SK-N-SH treated with all-trans-retinoic acid at 6 μM for 48 hours (cell line): ENCODE measurements at regions not wholly inside any gene's neighbourhood (a gene's known extent, or its start where the extent isn't known, plus 50 kb on each side); places are given as distances from the start of the nearest gene placed in this dataset.

Experiments used
- BACH2 ChIP-seq: fragments of 250-450 bp; sonication (Bioruptor Pico); IDR thresholded peaks from 2 replicates; pipeline ENCODE4 v1.9.0; 2021; ENCODE audit warnings: mild to moderate bottlenecking, borderline replicate concordance
- ISL1 ChIP-seq: fragments of 250-450 bp; sonication (Bioruptor Pico); IDR thresholded peaks from 2 replicates; pipeline ENCODE4 v2.1.2; 2022; ENCODE audit warnings: mild to moderate bottlenecking, moderate library complexity
- OSR1 ChIP-seq: fragments of 250-450 bp; sonication (Bioruptor Pico); IDR thresholded peaks from 2 replicates; pipeline ENCODE4 v1.8.0; 2022; ENCODE audit warnings: moderate library complexity, mild to moderate bottlenecking, inconsistent platforms
- PATZ1 ChIP-seq: fragments of 250-450 bp; sonication (Bioruptor Pico); IDR thresholded peaks from 2 replicates; pipeline ENCODE4 v1.8.0; 2020; ENCODE audit warnings: mild to moderate bottlenecking, moderate library complexity, borderline replicate concordance
- PPARA ChIP-seq: fragments of 250-450 bp; sonication (Bioruptor Pico); IDR thresholded peaks from 2 replicates; pipeline ENCODE4 v1.5.0; 2020; ENCODE audit warnings: mild to moderate bottlenecking, borderline replicate concordance
- RARB ChIP-seq: fragments of 250-450 bp; sonication (Bioruptor Pico); IDR thresholded peaks from 2 replicates; pipeline ENCODE4 v1.8.0; 2021; ENCODE audit warnings: mild to moderate bottlenecking, moderate library complexity
- SNAI2 ChIP-seq: fragments of 250-450 bp; sonication (Bioruptor Pico); IDR thresholded peaks from 2 replicates; pipeline ENCODE4 v1.5.0; 2020; ENCODE audit warnings: mild to moderate bottlenecking, moderate library complexity
- TSHZ2 ChIP-seq: fragments of 250-450 bp; sonication (Bioruptor Pico); IDR thresholded peaks from 2 replicates; pipeline ENCODE4 v1.5.0; 2020; ENCODE audit warnings: mild to moderate bottlenecking, moderate library complexity
- ZFP3 ChIP-seq: fragments of 250-450 bp; sonication (Bioruptor Pico); IDR thresholded peaks from 2 replicates; pipeline ENCODE4 v1.5.0; 2020; ENCODE audit warnings: mild to moderate bottlenecking, moderate library complexity
- ZFP30 ChIP-seq: fragments of 450-650 bp; formaldehyde crosslinking; IDR thresholded peaks from 2 replicates; pipeline ENCODE4 v1.5.0; 2022; ENCODE audit warnings: mild to moderate bottlenecking, moderate library complexity
- ZNF8 ChIP-seq: fragments of 450-650 bp; formaldehyde crosslinking; IDR thresholded peaks from 2 replicates; pipeline ENCODE4 v1.5.0; 2020; ENCODE audit warnings: mild to moderate bottlenecking, moderate library complexity

DNA sequence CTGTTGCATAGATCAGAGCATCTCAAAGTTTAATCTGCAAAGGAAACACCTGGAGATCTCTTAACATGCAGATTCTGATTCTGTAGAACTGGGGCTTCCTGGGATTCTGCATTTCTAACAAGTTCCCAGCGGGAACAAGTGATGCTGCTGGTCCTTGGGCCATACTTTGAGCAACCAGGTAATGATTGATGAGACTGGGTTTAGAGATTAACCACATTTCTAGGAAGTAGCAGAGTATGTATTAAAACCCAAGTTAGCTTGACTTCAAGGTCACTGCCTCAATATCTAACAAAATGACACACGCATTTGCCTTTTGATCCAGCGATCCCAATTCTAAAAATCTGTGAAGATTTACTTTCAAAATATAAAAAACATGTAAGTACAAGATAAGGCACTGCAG is 83.0 kb upstream of the DTNBP1 start:
- TF ChIP-seq PATZ1 (CRISPR knock-in tag) = no peak
- TF ChIP-seq BACH2 = no peak
- no peak for TF ChIP-seq ZNF8
- TF ChIP-seq ISL1 (CRISPR knock-in tag) = no peak
- no peak for TF ChIP-seq RARB
- no peak for TF ChIP-seq ZFP30 (CRISPR knock-in tag)
- no peak for TF ChIP-seq SNAI2 (CRISPR knock-in tag)
- TF ChIP-seq PPARA (CRISPR knock-in tag) = no peak
- no peak for TF ChIP-seq TSHZ2 (CRISPR knock-in tag)
- no peak for TF ChIP-seq OSR1
- TF ChIP-seq ZFP3 (CRISPR knock-in tag) = no peak
